Testis (tissue), 2 donors: ENCODE measurements at regions not wholly inside any gene's neighbourhood (a gene's known extent, or its start where the extent isn't known, plus 50 kb on each side); places are given as distances from the start of the nearest gene placed in this dataset.

Experiments used
- POLR2A ChIP-seq: fragments of 450-650 bp; IDR thresholded peaks from one replicate; pipeline ENCODE4 v1.6.1; 2017; ENCODE audit warnings: antibody characterized with exemption, mild to moderate bottlenecking, moderate library complexity
- TF ChIP-seq, protein P1 (sequence below), 3 experiments: fragments of 450-650 bp in 2 of 3; fragments of 200-600 bp in 1 of 3; sonication (generic) in 1 of 3; IDR thresholded peaks; one replicate each; pipeline ENCODE4 v1.5.1; 2016 to 2019; ENCODE audit warnings: antibody characterized with exemption in 3 of 3, mild to moderate bottlenecking in 2 of 3, moderate library complexity in 1 of 3

GRCh38 chr18:65414501-65414900 is 336.3 kb upstream of the CDH7 start:
- TF ChIP-seq, protein P1, sequence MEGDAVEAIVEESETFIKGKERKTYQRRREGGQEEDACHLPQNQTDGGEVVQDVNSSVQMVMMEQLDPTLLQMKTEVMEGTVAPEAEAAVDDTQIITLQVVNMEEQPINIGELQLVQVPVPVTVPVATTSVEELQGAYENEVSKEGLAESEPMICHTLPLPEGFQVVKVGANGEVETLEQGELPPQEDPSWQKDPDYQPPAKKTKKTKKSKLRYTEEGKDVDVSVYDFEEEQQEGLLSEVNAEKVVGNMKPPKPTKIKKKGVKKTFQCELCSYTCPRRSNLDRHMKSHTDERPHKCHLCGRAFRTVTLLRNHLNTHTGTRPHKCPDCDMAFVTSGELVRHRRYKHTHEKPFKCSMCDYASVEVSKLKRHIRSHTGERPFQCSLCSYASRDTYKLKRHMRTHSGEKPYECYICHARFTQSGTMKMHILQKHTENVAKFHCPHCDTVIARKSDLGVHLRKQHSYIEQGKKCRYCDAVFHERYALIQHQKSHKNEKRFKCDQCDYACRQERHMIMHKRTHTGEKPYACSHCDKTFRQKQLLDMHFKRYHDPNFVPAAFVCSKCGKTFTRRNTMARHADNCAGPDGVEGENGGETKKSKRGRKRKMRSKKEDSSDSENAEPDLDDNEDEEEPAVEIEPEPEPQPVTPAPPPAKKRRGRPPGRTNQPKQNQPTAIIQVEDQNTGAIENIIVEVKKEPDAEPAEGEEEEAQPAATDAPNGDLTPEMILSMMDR (IDR thresholded peaks at IDR 0.05) = no peak
- no peak for TF ChIP-seq POLR2A
